Renal pelvis (tissue), 1 donor: ENCODE measurements at regions not wholly inside any gene's neighbourhood (a gene's known extent, or its start where the extent isn't known, plus 50 kb on each side); places are given as distances from the start of the nearest gene placed in this dataset.
"Not testable (repeated sequence)": the region's sequence is repeated elsewhere in the genome, so short reads cannot be mapped to it uniquely, and the experiment has no call there.

ENCODE experiments used
- DNase-seq: peaks from one replicate; pipeline ENCODE4 v3.0.0-alpha.2; 2013

DNA sequence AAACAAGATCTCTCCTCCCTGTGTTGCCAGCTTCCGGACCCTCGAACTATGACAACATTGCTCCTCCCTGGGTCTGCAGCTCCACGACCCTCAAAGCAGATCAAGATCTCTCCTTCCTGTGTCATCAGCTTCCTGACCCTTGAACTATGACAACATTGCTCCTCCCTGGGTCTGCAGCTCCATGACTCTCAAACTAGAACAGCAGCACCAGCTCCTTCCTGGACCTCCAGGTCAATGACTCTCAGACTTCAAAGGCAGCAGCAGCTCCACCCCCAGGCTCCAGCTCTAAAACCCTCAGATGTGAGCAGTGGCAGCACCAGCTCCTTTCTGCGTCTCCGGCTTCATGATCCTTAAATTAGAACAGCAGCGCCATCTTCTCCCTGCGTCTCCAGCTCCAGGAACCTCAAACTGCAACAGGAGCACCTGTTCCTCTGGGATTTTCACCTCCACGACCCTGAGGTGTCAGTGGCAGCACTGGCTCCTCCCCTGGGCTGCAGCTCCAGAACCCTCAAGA lies 341.0 kb upstream of the SULF2 start:
- DNase-seq = peak; percentile 26

DNA sequence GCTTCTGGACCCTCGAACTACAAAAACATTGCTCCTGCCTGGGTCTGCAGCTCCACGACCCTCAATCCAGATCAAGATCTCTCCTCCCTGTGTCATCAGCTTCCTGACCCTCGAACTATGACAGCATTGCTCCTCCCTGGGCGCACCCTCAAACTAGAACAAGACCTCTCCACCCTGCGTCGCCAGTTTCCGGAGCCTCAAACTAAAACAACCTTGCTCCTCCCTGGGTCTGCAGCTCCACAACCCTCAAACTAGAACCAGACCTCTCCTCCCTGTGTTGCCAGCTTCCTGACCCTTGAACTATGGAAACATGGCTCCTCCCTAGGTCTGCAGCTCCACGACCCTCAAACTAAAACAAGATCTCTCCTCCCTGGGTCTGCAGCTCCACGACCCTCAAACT lies 339.7 kb upstream of the SULF2 start:
- DNase-seq = no peak

DNA sequence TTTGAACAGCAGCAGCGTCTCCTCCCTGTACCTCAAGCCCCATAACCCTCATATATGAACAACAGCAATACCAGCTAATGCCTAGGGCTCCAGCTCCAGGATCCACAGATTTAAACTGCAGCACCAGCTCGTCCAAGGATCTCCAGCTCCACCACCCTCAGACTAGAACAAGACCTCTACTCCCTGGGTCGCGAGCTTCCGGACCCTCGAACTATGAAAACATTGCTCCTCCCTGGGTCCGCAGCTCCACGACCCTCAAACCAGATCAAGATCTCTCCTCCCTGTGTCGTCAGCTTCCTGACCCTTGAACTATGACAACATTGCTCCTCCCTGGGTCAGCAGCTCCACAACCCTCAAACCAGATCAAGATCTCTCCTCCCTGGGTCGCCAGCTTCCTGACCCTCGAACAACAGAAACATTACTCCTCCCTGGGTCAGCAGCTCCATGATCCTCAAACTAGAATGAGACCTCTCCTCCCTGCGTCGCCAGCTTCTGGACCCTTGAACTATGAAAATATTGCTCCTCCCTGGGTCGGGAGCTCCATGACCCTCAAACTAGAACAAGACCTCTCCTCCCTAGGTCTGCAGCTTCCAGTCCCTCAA lies 339.0 kb upstream of the SULF2 start:
- no peak for DNase-seq

DNA sequence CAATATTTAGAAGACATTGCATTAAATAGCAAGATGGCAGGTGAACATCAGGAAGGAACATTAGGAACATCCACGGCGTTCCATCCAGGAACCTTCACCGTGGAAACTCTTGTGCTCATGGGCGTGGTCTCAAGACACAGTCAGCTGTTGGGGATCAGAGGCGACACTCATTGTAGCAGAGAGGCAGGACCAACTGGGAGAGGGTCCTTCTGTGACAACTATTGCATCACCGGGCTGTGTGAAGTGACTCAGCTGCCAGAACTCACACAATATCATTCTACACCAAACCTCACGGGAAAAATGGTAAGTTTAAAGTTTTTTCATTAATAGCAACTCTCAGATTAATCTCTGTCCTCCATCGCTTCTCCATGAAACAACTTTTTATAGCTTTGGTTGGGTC lies 334.8 kb upstream of the SULF2 start:
- no peak for DNase-seq

DNA sequence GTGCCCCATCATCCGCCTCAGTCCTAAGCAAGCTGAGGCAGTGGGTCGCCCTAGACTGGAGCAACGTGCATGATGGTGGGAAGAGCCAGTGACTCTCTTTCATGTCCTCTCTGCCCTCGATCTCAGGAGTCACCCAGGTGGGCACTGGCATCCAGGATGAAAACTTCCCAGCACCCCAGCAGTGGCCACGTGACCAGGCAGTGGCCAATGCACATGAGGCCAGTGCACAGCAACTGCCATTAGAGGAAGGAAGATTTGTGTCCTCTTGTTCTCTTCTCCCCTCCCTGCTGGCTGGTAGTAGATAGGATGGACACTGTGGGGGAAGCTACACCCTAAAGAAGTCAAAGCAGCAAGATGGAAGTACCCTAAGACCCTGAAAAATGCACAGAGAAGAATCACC lies 334.1 kb upstream of the SULF2 start:
- DNase-seq = not testable (repeated sequence)

DNA sequence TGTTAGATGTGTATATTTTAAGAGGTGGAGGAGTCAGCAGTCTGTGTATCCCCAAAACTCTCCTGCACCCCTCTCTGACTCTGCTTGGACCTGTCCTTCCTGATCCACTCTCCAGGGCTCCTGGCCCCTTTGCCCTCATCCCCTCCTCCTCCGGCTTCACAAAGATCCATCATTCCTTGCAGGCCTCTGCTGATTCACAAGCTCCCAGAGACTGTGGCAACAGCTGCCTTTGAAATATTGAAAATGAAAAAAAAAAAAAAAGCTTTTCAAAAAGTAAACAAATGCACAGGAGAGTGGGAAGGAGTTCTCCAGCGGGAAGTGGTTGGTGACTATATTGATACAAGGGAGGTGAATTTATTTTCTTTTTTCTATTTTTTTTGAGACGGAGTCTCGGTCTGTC lies 330.2 kb upstream of the SULF2 start:
- DNase-seq = no peak

DNA sequence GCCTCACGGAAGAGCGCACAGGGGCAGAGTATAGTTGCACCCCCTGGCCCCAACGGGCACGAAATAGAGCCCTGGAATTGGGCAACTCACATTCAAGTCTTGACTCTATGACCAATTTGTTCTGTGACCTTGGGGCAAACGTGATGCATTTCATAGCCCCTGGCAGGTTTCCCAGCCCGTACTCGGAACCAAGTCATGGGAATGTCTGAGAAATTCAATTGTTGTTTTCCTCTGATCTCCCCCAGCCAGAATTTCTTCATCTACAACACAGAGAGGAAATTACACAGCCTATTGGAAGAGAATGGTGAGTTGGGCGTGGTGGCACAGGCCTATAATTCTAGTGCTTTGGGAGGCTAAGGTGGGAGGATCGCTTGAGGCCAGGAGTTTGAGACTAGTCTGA lies 322.3 kb upstream of the SULF2 start:
- DNase-seq = no peak

DNA sequence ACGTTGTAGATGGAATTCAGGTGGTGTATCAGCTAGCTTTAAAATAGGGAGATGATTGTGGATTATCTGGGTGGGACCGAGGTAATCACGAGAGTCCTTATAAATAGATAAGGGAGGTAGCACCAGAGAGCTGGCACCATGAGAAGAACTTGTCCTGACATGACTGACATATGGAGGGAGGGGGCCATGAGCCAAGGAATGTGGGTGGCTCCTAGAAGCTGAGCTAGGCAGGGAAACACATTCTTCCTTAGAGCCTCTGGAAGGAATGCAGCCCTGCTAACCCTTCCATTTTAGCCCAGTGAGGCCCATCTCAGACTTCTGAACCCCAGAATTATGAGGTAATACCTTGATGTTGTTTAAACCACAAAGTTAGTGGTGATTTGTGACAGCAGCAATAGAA lies 321.1 kb upstream of the SULF2 start:
- DNase-seq = no peak

DNA sequence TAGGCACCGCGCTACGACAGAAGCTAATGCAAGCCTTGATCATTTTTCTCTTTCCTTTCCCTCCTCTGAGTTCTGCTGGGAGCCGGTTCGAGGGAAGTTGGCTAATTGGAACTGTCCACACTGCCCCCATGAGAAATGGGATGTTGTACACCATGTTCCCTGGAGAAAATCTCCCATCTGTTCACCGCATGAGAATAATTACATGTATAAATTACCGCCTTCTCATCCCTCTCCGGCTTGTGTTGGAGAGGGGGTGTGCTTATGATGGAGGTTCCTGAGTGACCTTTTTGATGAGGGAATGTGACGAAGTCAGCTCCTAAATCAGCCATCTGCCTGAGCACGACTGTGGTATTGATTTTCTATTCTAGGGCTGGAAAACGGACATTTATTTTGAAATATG lies 320.2 kb upstream of the SULF2 start:
- DNase-seq = no peak

DNA sequence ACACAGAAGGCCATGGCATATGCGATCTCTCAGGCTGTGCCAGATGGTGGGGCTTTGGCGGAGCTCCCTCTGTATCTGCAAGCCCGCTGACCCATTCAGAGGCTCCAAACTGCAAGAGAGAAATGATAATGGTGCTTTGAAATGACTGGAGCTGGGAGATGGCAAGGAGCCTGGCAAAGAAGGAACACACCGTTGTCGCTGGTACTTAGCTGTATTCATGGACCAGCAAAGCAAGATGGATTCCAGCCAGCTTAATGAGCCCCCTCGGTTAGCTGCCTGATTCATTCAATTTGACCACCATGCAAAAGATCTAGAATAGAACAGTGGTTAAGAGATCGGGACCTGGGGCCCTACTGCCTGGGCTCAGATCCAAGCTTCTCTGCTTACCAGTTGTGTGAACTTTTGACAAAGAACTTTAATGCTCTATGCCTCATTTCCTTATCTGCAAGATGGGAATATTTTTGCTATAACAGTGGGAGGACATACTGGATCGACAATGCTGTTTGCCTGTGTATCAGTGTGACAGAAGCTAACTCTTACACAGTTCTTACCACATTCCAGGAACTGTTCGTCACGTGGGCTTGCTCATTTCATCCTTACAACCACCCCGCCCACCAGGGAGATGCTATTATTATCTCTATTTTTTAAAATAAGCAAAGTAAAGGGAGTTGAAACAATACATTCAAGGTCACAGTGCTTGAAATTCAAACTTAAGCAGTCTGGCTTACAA lies 317.8 kb upstream of the SULF2 start:
- no peak for DNase-seq

DNA sequence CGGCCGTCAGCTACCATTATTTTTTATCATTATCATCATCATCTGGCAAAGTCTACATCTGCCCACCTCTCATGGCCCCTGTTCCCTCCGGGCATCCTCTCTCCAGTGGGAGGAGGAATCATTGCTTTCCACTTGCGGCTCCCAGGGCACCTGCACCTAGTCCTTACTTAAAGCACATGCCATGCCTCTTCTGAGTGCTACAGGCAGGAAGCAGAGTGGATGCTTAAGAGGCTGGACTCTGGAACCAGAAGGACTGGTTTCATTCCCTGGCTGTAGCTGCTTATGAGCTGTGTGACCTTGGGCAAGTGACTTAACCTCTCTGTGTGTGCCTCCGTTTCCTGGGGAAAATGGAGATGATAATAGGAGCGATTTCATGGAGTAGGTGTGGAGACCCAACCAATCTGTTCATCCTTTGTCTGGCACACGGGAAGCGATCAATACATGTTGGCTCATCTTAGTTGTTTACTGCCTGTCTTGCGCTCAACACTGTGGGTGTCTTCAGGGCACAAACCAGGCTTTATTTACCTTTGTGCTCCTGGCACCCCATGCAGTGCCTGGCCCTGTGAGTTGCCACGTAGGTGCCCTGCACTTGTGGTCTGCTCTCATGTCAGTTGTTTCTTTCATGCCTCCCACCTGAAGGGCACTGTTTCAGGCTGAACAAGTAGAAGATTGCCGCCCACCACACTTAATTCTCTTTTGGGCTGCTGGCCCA lies 317.0 kb upstream of the SULF2 start:
- no peak for DNase-seq

DNA sequence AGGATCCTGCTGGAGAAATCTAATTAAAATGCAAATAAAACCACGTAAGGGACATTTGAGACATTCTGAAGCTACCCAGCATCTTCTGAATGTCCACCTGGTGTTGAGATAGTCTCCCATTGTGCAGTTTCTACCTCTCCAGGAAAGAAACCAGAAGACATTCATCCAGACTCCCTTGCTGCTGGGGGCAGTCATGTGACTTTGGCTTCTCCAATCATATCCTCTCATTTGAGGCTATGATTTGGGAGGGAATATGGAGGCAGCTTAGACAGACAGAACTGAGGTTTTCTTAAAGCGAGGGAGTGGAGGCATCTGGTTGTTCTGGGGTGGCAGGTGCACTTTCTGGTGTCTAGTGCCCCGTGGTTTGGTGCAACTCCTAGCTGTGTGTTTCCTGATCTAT lies 315.2 kb upstream of the SULF2 start:
- no peak for DNase-seq

DNA sequence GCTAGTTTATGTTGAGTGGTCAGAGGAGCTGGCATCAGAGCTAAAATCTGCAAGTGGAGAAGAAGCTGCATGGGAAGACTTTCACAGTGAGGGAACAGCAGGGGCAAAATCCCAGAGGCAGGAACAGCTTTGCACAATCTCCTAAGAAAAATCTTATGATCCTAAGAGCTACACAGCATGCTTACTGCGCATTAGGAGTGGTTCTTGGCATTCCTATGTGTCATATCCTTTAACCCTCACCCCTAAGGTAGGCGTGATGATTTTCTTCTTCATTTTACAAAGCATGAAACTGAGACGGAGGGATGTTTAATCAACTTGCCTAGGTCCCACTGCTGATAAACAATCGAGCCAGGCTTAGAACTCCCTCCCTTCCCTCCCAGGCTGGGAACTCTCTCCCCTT lies 313.6 kb upstream of the SULF2 start:
- DNase-seq = no peak

DNA sequence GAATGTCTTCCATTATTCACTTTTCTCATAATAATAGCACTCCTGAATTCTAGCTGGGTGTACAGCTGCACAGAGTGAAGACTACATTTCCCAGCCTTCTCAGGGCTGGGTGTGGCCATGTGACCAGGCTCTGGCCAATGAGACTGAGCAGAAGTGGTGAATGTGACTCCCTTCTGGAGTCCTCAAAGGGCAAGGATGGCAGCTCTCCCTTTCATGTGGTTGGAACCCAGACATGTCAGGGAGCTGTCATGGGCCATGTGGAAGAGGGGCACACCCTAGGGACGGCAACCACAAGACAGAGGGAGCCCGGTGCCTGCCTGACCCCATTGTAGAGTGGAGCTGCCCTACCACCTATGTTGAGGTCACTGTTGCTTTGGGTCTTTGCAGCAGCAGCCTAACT lies 312.8 kb upstream of the SULF2 start:
- DNase-seq = no peak

DNA sequence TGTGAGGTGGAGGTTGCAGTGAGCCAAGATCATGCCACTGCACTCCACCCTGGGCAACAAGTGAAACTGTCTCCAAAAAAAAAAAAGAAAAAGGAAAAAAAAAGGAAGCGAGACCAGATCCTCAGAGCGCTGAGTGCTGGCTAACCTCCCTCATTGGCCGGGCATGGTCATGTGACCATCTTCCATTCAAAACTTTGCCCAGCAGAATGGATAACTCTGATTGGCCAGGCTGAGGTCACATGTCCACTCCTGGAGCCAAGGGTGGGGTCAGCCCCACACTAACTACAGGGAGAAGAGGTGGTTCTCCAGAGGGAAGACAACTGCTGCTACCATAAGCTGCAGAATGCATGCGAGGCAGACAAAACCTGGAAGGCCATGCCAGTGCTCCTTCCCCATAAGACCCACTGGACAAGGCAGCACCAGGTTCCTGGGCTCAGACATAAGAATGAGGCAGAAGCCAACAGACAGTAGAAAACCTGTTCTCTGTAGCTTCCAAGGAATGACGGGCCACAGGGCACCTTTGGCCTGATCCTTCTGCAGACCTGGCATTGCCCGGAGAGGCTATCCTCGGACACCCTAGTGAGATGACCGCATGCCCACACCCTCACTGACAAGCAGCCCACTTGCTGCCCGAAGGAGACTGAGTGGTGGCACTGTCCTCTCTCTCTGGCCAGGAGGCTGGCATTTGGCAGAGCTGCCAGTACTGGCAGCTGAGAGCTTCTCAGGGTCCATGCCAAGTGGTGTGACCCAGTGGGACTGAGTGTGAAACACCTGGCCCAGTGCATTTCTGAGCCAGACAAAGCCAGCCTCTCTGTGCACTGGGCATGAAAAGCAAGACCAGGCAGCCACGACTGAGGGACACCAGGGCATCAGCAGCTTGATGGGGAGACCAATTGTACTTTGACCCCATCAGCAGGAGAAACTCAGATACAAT lies 311.9 kb upstream of the SULF2 start:
- no peak for DNase-seq

DNA sequence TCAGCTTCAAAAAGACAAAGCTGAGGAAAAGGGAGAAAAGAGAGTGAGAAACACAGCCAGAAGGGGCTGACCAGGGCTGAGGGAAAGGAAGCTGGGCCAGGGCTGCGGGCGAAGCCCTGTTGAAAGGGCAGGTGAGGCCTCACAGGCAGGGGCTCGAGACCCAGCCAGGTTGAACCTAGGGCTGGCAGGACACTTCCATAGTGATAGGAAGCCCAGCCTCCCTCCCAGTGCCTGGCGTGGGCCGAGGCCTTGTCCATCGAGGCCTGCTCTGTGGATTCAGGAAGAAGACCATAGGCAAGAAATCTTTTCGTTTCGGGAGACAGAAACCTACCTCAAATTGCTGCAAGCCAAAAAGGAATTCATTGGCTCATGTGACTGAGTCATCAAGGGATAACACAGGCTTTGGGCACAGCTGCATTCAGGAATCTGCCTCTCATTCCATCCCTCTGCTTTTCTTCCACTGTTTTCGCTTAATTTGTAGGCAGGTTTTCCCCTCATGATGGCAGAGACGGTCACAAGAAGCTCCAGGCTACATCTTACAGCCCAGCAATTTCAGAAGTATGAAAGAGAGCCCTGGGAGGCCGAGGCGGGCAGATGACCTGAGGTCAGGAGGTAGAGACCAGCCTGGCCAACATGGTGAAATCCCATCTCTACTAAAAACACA lies 311.1 kb upstream of the SULF2 start:
- DNase-seq = no peak

DNA sequence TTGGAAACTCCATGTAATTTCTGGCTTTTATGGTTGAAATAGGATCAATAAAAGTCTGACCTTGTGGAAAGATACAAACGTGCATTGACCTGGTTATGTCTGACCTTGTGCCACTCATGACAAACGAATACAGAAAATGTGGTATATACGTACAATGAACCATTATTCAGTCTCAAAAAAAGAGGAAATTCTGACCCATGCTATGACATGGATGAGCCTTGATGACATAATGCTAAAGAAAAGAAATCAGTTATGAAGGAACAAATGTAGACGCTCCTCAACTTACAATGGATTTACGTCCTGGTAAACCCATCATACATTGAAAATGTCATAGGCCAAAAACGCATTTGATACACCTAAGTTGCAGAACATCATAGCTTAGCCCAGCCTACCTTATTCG lies 309.7 kb upstream of the SULF2 start:
- DNase-seq = no peak

DNA sequence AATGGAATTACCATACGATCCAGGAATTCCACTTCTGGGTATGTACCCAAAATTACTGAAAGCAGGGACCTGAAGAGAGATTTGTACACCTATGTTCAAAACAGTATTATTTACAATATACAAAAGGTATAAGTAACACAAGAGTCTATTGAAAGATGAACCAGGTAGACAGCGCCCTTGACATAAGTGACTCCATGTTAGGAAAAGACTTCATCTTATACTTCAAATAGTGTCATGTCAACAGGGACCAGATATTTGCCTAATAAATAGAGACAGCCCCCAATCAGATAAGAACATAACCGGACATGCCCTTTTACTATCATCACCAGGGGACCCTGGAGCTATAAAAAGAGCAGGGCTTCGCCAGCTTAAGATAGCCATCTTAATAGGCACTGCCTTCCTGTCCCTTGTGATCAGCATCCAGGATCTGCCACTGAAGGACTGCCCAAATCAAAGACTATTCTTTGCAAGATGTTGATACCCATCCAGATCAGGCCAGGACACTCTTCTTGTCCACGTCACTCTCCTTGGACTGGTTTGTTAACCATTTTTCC lies 309.0 kb upstream of the SULF2 start:
- DNase-seq = no peak

DNA sequence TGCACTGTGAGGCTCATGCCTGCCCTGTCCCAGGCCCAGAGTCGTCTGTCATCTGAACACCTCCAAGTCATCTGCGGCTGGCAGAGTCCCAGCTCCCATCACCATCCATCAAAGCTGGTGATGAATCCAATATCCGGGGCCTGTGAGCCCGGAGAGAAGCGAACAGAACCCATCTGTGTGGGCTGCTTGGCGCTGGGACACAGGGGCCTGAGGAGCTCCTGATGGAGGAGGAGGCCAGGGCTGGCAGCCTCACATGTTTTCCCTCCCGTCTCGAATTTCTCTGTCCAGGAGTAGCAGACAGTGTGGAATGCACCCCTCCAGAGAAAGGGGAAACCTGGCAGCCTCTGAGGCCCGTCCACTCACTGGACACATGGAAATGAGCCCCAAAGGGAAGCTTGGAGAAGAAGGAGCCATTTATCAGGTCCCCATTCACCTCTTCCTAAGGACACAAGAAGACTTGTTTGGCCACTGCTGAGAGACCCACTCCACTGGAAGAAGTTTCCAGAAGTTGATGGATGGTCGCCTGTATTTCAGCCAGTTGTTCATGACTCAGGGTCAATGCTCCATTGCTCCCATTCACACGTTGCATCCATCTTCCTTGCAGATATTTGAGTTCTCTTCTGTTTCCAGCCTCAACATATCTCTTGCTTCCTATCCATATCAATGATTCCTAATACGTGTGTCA lies 307.5 kb upstream of the SULF2 start:
- DNase-seq = peak; percentile 17

DNA sequence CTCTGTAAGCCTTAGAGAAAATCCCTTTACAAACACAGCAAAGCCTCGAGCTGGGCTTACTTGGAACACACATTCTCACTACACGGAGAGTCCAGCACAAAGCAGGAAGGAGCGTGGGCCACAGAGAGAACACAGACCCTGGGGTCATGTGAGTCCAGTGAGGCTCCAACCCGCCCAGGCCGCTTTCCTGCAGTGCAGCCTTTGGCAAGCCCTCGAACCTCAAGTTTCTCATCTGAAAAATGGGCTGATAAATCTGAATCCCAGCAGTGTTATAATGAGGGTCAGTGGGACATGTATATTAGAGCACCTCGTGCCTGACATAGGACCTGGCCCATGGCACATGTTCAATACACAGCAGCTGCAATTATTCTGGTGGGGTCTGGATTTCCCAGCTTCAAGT lies 305.5 kb upstream of the SULF2 start:
- DNase-seq = no peak

DNA sequence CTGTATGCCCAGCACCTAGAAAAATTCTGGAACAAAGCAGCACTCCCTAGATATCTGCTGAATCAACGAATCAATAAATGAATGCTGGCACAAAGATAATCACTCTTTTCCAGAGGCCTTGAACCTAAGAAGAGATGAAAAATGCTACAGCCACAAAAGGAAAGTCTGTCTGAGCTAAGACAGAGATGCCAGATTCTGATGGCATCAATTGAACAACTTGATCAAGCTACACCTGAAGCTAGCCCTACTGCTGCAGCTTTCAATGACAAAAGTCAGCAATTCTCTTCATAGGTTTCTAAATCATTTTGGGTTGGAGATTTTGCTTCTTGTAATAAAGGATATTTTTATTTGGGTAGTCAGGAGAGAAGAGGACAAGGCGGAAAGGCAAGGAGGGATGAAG lies 305.0 kb upstream of the SULF2 start:
- no peak for DNase-seq
